PC-3 (cell line): ENCODE measurements at regions not wholly inside any gene's neighbourhood (a gene's known extent, or its start where the extent isn't known, plus 50 kb on each side); places are given as distances from the start of the nearest gene placed in this dataset.

ENCODE experiments used
- ATAC-seq: fragments of 200-7000 bp; cut with Tn5 transposase; 2 replicates; pipeline ENCODE4 v1.9.1; 2020; ENCODE audit warnings: mild to moderate bottlenecking, moderate library complexity
- BruUV-seq: library from RNA; stranded (reverse); fragments of 400-500 nt; replicated peaks from 2 replicates; lab custom pipeline; 2021; lab: Mats Ljungman, UMichigan
- CTCF ChIA-PET: fragments of 300-600 bp; sonication (Branson Sonifier 250); formaldehyde crosslinking; loops from one replicate; lab custom pipeline; 2022; ENCODE audit warnings: antibody characterized with exemption; lab: Charles Lee
- POLR2A ChIA-PET: fragments of 300-600 bp; sonication (Branson Sonifier 250); formaldehyde crosslinking; loops from one replicate; lab custom pipeline; 2022; ENCODE audit warnings: antibody characterized with exemption; ENCODE audit not compliant: unreplicated experiment; lab: Charles Lee
- DNase-seq: peaks from one replicate; pipeline ENCODE4 v3.0.0-alpha.2; 2015
- H2AFZ ChIP-seq: fragments of 300-600 bp; sonication (generic); 2 replicates; pipeline ENCODE4 v1.6.0; 2016; ENCODE audit warnings: antibody characterized with exemption, low read length
- H3F3A ChIP-seq: fragments of 300-600 bp; sonication (generic); one replicate; pipeline ENCODE4 v1.6.0; 2017; ENCODE audit warnings: antibody characterized with exemption, low read length, control low read depth, mild to moderate bottlenecking; ENCODE audit not compliant: unreplicated experiment
- H3K27ac ChIP-seq: fragments of 300-600 bp; sonication (generic); 2 replicates; pipeline ENCODE4 v1.5.1; 2016; ENCODE audit warnings: mild to moderate bottlenecking, low read length
- H3K27me3 ChIP-seq: fragments of 300-600 bp; sonication (generic); 2 replicates; pipeline ENCODE4 v1.6.1; 2016; ENCODE audit warnings: low read length, mixed read lengths
- H3K36me3 ChIP-seq: fragments of 300-600 bp; sonication (generic); 2 replicates; pipeline ENCODE4 v1.6.1; 2016; ENCODE audit warnings: low read depth, mixed run types, low read length, mixed read lengths
- H3K4me1 ChIP-seq: fragments of 300-600 bp; sonication (generic); 2 replicates; pipeline ENCODE4 v1.5.1; 2016; ENCODE audit warnings: low read length; ENCODE audit not compliant: insufficient read depth
- H3K4me2 ChIP-seq: fragments of 300-600 bp; sonication (generic); 2 replicates; pipeline ENCODE4 v1.6.0; 2016; ENCODE audit warnings: low read length
- H3K4me3 ChIP-seq: fragments of 300-600 bp; sonication (generic); 2 replicates; pipeline ENCODE4 v1.5.1; 2016; ENCODE audit warnings: mild to moderate bottlenecking, low read length, mixed read lengths
- H3K79me2 ChIP-seq: fragments of 300-600 bp; sonication (generic); 2 replicates; pipeline ENCODE4 v1.6.1; 2017; ENCODE audit warnings: low read length, mixed read lengths
- H3K9ac ChIP-seq: fragments of 300-600 bp; sonication (generic); 2 replicates; pipeline ENCODE4 v1.6.0; 2016; ENCODE audit warnings: mild to moderate bottlenecking, low read length
- H3K9me2 ChIP-seq: fragments of 300-600 bp; sonication (generic); replicated peaks from 2 replicates; pipeline ENCODE4 v1.6.1; 2016; ENCODE audit warnings: mixed run types, low read length, mixed read lengths
- H3K9me3 ChIP-seq: fragments of 300-600 bp; sonication (generic); 2 replicates; pipeline ENCODE4 v1.6.1; 2016; ENCODE audit warnings: low read length, mixed read lengths
- H4K20me1 ChIP-seq: fragments of 300-600 bp; sonication (generic); 2 replicates; pipeline ENCODE4 v1.6.1; 2016; ENCODE audit warnings: low read length, mixed read lengths
- EZH2 ChIP-seq: fragments of 300-600 bp; sonication (generic); IDR thresholded peaks from one replicate; pipeline ENCODE4 v1.6.1; 2017; ENCODE audit warnings: antibody characterized with exemption, mild to moderate bottlenecking, low read length; ENCODE audit not compliant: unreplicated experiment
- EZH2phosphoT487 ChIP-seq: fragments of 300-600 bp; sonication (generic); IDR thresholded peaks from 2 replicates; pipeline ENCODE4 v1.6.1; 2018; ENCODE audit warnings: mild to moderate bottlenecking, antibody characterized with exemption, low read length, borderline replicate concordance
- intact Hi-C: fragments of 100-400 bp; cut with micrococcal nuclease; formaldehyde crosslinking; loops from 2 replicates; pipeline ENCODE4 v1.9.0; 2023
- TF ChIP-seq, protein P1 (sequence below): fragments of 300-600 bp; sonication (generic); conservative IDR thresholded peaks from 2 replicates; pipeline ENCODE4 v1.5.1; 2017; ENCODE audit warnings: antibody characterized with exemption, low read depth, mild to moderate bottlenecking, low read length

DNA sequence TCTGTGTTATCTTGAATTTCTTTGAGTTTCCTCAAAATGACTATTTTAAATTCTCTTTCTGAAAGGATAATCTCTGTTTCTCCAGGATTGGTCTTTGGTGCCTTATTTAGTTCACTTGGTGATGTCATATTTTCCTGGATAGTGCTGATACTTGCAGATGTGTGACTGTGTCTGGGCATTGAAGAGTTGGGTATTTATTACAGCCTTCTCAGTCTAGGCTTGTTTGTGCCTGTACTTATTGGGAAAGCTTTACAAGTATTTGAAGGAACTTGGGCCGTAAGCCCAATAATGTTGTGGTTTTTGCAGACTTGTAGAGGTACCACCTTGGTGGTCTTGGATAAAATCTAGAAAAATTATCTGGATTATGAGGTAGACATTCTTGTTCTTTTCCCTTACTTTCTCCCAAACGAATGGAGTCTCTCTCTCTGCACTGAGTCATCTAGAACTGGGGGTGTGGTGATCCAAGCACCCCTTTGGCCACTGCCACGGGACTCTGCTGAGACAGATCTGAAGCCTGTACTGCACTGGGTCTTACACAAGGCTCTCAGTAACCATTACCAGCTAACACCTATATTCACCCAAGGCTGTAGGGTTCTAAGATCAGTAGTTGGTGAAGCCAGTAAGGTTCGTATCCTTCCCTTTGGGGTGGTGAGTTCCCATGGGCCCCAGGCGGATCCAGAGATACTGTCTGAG, 703.7 kb upstream of the MGAT4C start:
- ChIA-PET POLR2A (no interaction called here), CTCF (no interaction called here)
- no peaks in the 10 kb centered on the region for H3K79me2 ChIP-seq
- no peaks in the 10 kb centered on the region for H3F3A ChIP-seq
- ATAC-seq, result no peak
- H3K4me3 ChIP-seq, result no peak overlapping the region
- BruUV-seq, result no TSS peak
- H3K4me2 ChIP-seq, result no peak overlapping the region
- no peaks in the 10 kb centered on the region for H3K9me2 ChIP-seq
- no peaks in the 10 kb centered on the region for H4K20me1 ChIP-seq
- H3K9ac ChIP-seq, result no peak overlapping the region
- H3K36me3 ChIP-seq, result no peaks in the 10 kb centered on the region
- H3K27me3 ChIP-seq, result no peaks in the 10 kb centered on the region
- no peak overlapping the region for H3K27ac ChIP-seq
- H3K9me3 ChIP-seq, result no peaks in the 10 kb centered on the region
- no peaks in the 10 kb centered on the region for H3K4me1 ChIP-seq
- no peak for DNase-seq
- no peak overlapping the region for H2AFZ ChIP-seq
- intact Hi-C loops, result no loop called here
- no peak for TF ChIP-seq EZH2
- TF ChIP-seq EZH2phosphoT487, result no peak
- TF ChIP-seq, protein P1, sequence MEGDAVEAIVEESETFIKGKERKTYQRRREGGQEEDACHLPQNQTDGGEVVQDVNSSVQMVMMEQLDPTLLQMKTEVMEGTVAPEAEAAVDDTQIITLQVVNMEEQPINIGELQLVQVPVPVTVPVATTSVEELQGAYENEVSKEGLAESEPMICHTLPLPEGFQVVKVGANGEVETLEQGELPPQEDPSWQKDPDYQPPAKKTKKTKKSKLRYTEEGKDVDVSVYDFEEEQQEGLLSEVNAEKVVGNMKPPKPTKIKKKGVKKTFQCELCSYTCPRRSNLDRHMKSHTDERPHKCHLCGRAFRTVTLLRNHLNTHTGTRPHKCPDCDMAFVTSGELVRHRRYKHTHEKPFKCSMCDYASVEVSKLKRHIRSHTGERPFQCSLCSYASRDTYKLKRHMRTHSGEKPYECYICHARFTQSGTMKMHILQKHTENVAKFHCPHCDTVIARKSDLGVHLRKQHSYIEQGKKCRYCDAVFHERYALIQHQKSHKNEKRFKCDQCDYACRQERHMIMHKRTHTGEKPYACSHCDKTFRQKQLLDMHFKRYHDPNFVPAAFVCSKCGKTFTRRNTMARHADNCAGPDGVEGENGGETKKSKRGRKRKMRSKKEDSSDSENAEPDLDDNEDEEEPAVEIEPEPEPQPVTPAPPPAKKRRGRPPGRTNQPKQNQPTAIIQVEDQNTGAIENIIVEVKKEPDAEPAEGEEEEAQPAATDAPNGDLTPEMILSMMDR, result no peak

DNA sequence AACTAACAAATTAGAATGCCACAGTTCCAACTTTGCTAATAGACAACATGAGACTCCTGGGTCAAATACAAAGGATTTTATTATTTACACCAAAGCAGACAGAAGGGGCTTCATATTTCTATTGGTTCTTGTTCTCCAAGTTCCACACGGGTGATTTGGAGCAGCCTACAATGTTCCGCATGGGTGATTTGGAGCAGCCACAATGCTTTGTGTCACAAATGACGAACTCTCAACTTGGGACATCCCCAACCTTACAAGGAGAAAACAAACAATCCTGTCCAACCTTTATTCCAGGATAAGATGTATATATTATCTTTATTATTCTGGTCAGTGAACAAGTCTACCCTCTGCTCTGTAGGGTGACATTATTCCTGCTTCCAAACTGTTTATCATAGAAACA, 694.3 kb upstream of the MGAT4C start:
- POLR2A ChIA-PET, result no interaction called here
- ATAC-seq (no peak), DNase-seq (no peak)
- H3F3A ChIP-seq, result no peaks in the 10 kb centered on the region
- H3K79me2 ChIP-seq, result no peaks in the 10 kb centered on the region
- H4K20me1 ChIP-seq, result no peaks in the 10 kb centered on the region
- BruUV-seq, result no TSS peak
- intact Hi-C loops, result no loop called here
- CTCF ChIA-PET, result no interaction called here
- H3K4me3 ChIP-seq, result no peak overlapping the region
- no peaks in the 10 kb centered on the region for H3K9me2 ChIP-seq
- H3K27me3 ChIP-seq, result no peaks in the 10 kb centered on the region
- no peak overlapping the region for H3K27ac ChIP-seq
- H3K36me3 ChIP-seq, result no peaks in the 10 kb centered on the region
- no peaks in the 10 kb centered on the region for H3K4me1 ChIP-seq
- no peaks in the 10 kb centered on the region for H3K9me3 ChIP-seq
- no peak overlapping the region for H3K4me2 ChIP-seq
- TF ChIP-seq, protein P1, result no peak
- TF ChIP-seq EZH2phosphoT487, result no peak
- no peak for TF ChIP-seq EZH2
- no peak overlapping the region for H2AFZ ChIP-seq
- H3K9ac ChIP-seq, result no peak overlapping the region

DNA sequence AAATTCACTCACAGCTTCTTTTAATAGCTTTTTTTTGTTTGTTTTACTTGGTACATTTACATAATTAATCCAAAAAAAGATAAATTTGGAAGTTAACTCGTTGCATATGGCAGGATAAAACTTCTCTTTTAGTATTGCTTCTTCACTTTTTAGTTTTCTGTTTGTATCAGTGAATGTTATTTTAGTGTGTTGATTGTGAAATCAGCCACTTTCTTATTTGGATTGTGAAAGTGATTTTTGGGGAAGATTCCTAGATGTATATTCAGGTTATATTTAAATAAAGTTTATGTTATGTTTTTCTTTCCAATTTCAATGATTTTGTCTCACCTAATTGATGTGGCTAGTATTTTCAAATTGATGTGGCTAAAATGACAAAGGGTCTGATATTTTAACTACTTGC, 693.9 kb upstream of the MGAT4C start:
- H3K9me3 ChIP-seq, result no peaks in the 10 kb centered on the region
- H3K36me3 ChIP-seq, result no peaks in the 10 kb centered on the region
- no peak overlapping the region for H3K9ac ChIP-seq
- no peak overlapping the region for H3K4me3 ChIP-seq
- no peaks in the 10 kb centered on the region for H3K4me1 ChIP-seq
- POLR2A ChIA-PET, result no interaction called here
- no peak overlapping the region for H3K27ac ChIP-seq
- H3K27me3 ChIP-seq, result no peaks in the 10 kb centered on the region
- no peaks in the 10 kb centered on the region for H3K79me2 ChIP-seq
- no peaks in the 10 kb centered on the region for H4K20me1 ChIP-seq
- BruUV-seq, result no TSS peak
- DNase-seq (no peak), ATAC-seq (no peak)
- no peak for TF ChIP-seq EZH2phosphoT487
- TF ChIP-seq EZH2, result no peak
- TF ChIP-seq, protein P1, result no peak
- intact Hi-C loops, result no loop called here
- no peaks in the 10 kb centered on the region for H3K9me2 ChIP-seq
- no peak overlapping the region for H2AFZ ChIP-seq
- H3K4me2 ChIP-seq, result no peak overlapping the region
- H3F3A ChIP-seq, result no peaks in the 10 kb centered on the region
- CTCF ChIA-PET, result no interaction called here
